Neuron (in vitro differentiated cells): ENCODE measurements at regions not wholly inside any gene's neighbourhood (a gene's known extent, or its start where the extent isn't known, plus 50 kb on each side); places are given as distances from the start of the nearest gene placed in this dataset.

ENCODE experiments used
- H2AFZ ChIP-seq: one replicate; pipeline ENCODE4 v1.6.1; 2013; ENCODE audit warnings: low read depth, mild to moderate bottlenecking, inconsistent platforms, low read length, moderate library complexity
- H3K27me3 ChIP-seq: one replicate; pipeline ENCODE4 v1.6.1; 2013; ENCODE audit warnings: low read length; ENCODE audit not compliant: insufficient read depth
- H3K36me3 ChIP-seq: one replicate; pipeline ENCODE4 v1.6.1; 2013; ENCODE audit warnings: low read length; ENCODE audit not compliant: insufficient read depth
- H3K4me1 ChIP-seq: one replicate; pipeline ENCODE4 v1.6.1; 2013; ENCODE audit warnings: low read length; ENCODE audit not compliant: insufficient read depth
- H3K4me3 ChIP-seq: 2 replicates; pipeline ENCODE4 v1.5.1; 2013; ENCODE audit warnings: mild to moderate bottlenecking, low read length, moderate library complexity
- H3K9me3 ChIP-seq: one replicate; pipeline ENCODE4 v1.6.1; 2013; ENCODE audit warnings: low read length

DNA sequence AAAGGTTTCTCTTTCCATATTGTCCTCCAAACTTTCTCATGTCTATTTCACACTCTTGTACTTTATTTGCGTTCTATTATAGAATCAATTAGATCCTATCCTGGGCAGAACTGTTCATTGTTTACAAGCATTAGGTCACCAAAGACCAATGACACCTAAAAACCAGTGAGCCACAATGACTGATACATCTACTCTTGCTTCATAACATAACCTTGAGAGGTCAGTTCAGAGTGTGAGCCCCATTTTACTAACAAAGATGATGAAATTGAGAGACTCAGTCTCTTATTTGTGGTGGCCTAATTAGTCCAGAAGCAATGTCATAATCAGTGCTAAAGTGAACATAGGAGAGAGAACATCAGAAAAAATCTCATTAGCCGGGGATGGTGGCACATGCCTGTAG lies 248.9 kb upstream of the RBBP8 start:
- no peaks in the 10 kb centered on the region for H3K4me1 ChIP-seq
- H2AFZ ChIP-seq: no peak overlapping the region
- no peaks in the 10 kb centered on the region for H3K9me3 ChIP-seq
- no peak overlapping the region for H3K4me3 ChIP-seq
- H3K27me3 ChIP-seq: no peaks in the 10 kb centered on the region
- no peaks in the 10 kb centered on the region for H3K36me3 ChIP-seq

- no peaks in the 10 kb centered on the region for H3K36me3 ChIP-seq
- no peaks in the 10 kb centered on the region for H3K4me1 ChIP-seq
- no peak overlapping the region for H2AFZ ChIP-seq
- H3K4me3 ChIP-seq: no peak overlapping the region
- no peaks in the 10 kb centered on the region for H3K9me3 ChIP-seq
- no peaks in the 10 kb centered on the region for H3K27me3 ChIP-seq
Measured at GRCh38 chr18:22685788-22686187, 247.3 kb upstream of the RBBP8 start.

GRCh38 chr18:22687892-22688680 lies 245.0 kb upstream of the RBBP8 start:
- H3K9me3 ChIP-seq: no peaks in the 10 kb centered on the region
- H3K4me3 ChIP-seq: no peak overlapping the region
- H3K36me3 ChIP-seq: no peaks in the 10 kb centered on the region
- H3K4me1 ChIP-seq: no peaks in the 10 kb centered on the region
- H3K27me3 ChIP-seq: no peaks in the 10 kb centered on the region
- no peak overlapping the region for H2AFZ ChIP-seq

- H3K9me3 ChIP-seq: no peaks in the 10 kb centered on the region
- no peaks in the 10 kb centered on the region for H3K27me3 ChIP-seq
- no peaks in the 10 kb centered on the region for H3K36me3 ChIP-seq
- no peaks in the 10 kb centered on the region for H3K4me1 ChIP-seq
- H3K4me3 ChIP-seq: no peak overlapping the region
- no peak overlapping the region for H2AFZ ChIP-seq
Measured at GRCh38 chr18:22688877-22689496, 244.1 kb upstream of the RBBP8 start.

- Histone ChIP-seq H2AFZ (no peak overlapping the region), H3K9me3 (no peaks in the 10 kb centered on the region), H3K4me1 (no peaks in the 10 kb centered on the region), H3K27me3 (no peaks in the 10 kb centered on the region), H3K4me3 (no peak overlapping the region), H3K36me3 (no peaks in the 10 kb centered on the region)
Measured at GRCh38 chr18:22689712-22690111, 243.4 kb upstream of the RBBP8 start.

- no peak overlapping the region for H3K4me3 ChIP-seq
- H3K27me3 ChIP-seq: no peaks in the 10 kb centered on the region
- H3K9me3 ChIP-seq: no peaks in the 10 kb centered on the region
- H3K4me1 ChIP-seq: peaks cover 3% of the 10 kb centered on the region
- H3K36me3 ChIP-seq: no peaks in the 10 kb centered on the region
- no peak overlapping the region for H2AFZ ChIP-seq
Measured at GRCh38 chr18:22690556-22690955, 242.6 kb upstream of the RBBP8 start.

- H3K27me3 ChIP-seq: no peaks in the 10 kb centered on the region
- H3K36me3 ChIP-seq: no peaks in the 10 kb centered on the region
- H3K4me3 ChIP-seq: no peak overlapping the region
- no peak overlapping the region for H2AFZ ChIP-seq
- H3K9me3 ChIP-seq: no peaks in the 10 kb centered on the region
- peaks cover 15% of the 10 kb centered on the region for H3K4me1 ChIP-seq
Measured at GRCh38 chr18:22691946-22692710, 241.0 kb upstream of the RBBP8 start.

DNA sequence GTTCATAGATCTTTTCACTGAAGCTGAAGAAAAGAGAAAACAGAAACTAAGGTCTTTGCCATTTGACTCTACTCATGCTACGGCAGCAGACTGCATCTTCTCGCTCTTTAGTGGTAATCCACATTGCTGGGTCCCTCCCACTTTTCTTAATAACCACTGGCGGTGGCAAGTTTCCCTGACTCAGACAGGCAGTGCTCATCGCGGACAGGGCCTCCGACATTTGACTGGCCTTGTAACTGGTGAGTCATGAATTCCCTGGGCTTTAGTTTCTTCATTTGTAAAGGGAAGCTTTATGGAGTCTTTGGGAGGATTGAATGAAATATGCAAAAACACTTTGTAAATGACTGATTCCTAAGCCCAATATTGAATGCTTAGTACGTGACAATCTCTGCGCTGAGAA lies 238.2 kb upstream of the RBBP8 start:
- H3K4me3 ChIP-seq: no peak overlapping the region

GRCh38 chr18:22695674-22696073 lies 237.5 kb upstream of the RBBP8 start:
- Histone ChIP-seq H3K9me3 (no peaks in the 10 kb centered on the region), H2AFZ (no peak overlapping the region), H3K27me3 (peaks cover 2% of the 10 kb centered on the region), H3K4me3 (no peak overlapping the region), H3K4me1 (peaks cover 15% of the 10 kb centered on the region), H3K36me3 (no peaks in the 10 kb centered on the region)

More for the DNA sequence above, 238.2 kb upstream of the RBBP8 start:
- no peaks in the 10 kb centered on the region for H3K36me3 ChIP-seq
- no peak overlapping the region for H2AFZ ChIP-seq
- no peaks in the 10 kb centered on the region for H3K9me3 ChIP-seq
- H3K4me1 ChIP-seq: peaks cover 15% of the 10 kb centered on the region
- peaks cover 2% of the 10 kb centered on the region for H3K27me3 ChIP-seq

- H3K9me3 ChIP-seq: no peaks in the 10 kb centered on the region
- peaks cover 3% of the 10 kb centered on the region for H3K27me3 ChIP-seq
- H3K4me3 ChIP-seq: no peak overlapping the region
- H3K36me3 ChIP-seq: no peaks in the 10 kb centered on the region
- no peak overlapping the region for H2AFZ ChIP-seq
- peaks cover 15% of the 10 kb centered on the region for H3K4me1 ChIP-seq
Measured at GRCh38 chr18:22697561-22697960, 235.6 kb upstream of the RBBP8 start.

DNA sequence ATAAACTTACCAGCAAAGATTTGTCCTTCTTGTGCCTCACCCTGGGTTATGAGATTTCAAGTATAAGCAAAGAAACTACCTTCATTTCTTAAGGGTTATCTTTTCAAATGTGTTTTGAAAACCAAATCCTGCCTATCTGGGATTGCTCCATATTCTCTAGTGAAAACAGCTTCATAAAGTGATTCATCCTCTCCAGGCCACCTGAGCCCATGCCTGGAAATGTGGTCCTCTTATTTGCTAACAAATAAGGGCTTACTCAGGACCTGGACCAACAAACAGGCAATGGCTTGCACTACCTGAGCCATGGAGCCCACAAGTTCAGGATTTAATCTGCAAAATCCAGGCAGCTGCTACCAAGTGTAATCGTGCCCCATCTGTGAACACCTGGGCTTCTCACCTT lies 234.4 kb upstream of the RBBP8 start:
- no peaks in the 10 kb centered on the region for H3K36me3 ChIP-seq
- peaks cover 15% of the 10 kb centered on the region for H3K4me1 ChIP-seq
- no peak overlapping the region for H2AFZ ChIP-seq
- H3K9me3 ChIP-seq: no peaks in the 10 kb centered on the region
- peaks cover 4% of the 10 kb centered on the region for H3K27me3 ChIP-seq
- H3K4me3 ChIP-seq: no peak overlapping the region

- Histone ChIP-seq H3K4me3 (no peak overlapping the region), H3K4me1 (peaks cover 15% of the 10 kb centered on the region), H3K9me3 (no peaks in the 10 kb centered on the region), H3K36me3 (no peaks in the 10 kb centered on the region), H3K27me3 (peaks cover 4% of the 10 kb centered on the region), H2AFZ (no peak overlapping the region)
Measured at GRCh38 chr18:22699629-22700028, 233.5 kb upstream of the RBBP8 start.

GRCh38 chr18:22700920-22701319 lies 232.2 kb upstream of the RBBP8 start:
- Histone ChIP-seq H2AFZ (no peak overlapping the region), H3K4me1 (peaks cover 10% of the 10 kb centered on the region), H3K4me3 (no peak overlapping the region), H3K9me3 (no peaks in the 10 kb centered on the region), H3K36me3 (no peaks in the 10 kb centered on the region), H3K27me3 (peaks cover 4% of the 10 kb centered on the region)
